ENCODE measurements at regions not wholly inside any gene's neighbourhood (a gene's known extent, or its start where the extent isn't known, plus 50 kb on each side); places are given as distances from the start of the nearest gene placed in this dataset.
"Not testable (repeated sequence)": the region's sequence is repeated elsewhere in the genome, so short reads cannot be mapped to it uniquely, and the experiment has no call there.

GRCh38 chr14:58922201-58922940 is 266.1 kb upstream of the DAAM1 start:
- H3K27me3 Mint-ChIP-seq; H3K4me3 Mint-ChIP-seq; DNase-seq; H3K36me3 Mint-ChIP-seq; H3K27ac Mint-ChIP-seq; ATAC-seq (replicated peaks); H3K4me1 Mint-ChIP-seq; H3K9me3 Mint-ChIP-seq: not testable (repeated sequence)

DNA sequence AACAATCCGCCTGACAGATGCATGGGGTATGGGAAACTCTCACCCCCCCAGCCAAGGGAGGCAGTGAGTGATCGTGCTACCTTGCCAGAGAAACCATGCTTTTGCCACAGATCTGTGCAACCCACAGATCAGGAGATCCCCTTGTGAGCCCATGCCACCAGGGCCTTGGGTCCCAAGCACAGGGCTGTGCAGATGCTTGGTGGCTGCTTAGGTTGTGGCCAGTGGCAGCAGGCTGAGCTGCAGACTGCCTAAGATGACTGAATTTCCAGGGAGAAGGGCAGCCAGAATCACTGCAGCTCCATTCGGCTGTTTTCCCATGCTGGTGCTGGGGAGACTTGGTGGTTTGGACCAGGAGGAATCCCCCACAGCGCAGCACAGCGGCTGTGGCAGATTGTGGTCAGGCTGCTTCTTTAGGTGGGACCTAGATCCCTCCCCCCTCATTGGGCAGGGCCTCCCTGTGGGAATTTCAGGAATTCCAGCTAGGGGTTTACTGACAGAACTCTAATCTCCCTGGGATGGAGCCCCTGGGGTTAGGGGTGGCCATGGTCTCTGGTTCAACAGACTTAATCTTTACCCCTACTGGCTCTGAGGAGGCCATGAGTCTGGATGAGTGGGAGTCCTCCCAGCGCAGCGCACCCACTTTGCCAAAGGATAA is 264.6 kb upstream of the DAAM1 start:
- ATAC-seq (replicated peaks) = no peak
- no peaks in the 10 kb centered on the region for H3K36me3 Mint-ChIP-seq
- H3K4me1 Mint-ChIP-seq = no peaks in the 10 kb centered on the region
- no peaks in the 10 kb centered on the region for H3K9me3 Mint-ChIP-seq
- no peak overlapping the region for H3K4me3 Mint-ChIP-seq
- no peak for DNase-seq
- no peak overlapping the region for H3K27ac Mint-ChIP-seq
- H3K27me3 Mint-ChIP-seq = no peaks in the 10 kb centered on the region

DNA sequence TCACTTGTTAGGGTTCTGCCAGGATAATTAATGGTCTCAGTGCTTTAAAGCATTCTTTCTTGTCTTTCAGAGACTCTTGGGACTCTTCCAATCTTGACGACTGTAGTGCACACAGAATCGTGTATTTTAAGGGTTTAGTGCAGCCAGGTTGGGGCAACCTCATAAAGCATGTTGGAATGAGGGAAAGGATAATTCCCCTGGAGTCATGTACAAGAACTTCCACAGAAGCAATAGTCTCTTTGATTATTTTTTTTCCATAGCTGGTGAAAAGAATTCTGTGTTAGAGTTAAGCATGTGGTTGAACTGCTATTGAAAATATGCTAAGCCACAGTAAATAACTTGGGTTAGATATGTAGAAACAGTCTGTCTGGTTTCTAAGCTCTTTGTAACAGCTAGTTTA is 246.8 kb upstream of the DAAM1 start:
- DNase-seq = no peak
- H3K27me3 Mint-ChIP-seq = no peaks in the 10 kb centered on the region
- H3K27ac Mint-ChIP-seq = no peak overlapping the region
- no peak overlapping the region for H3K4me3 Mint-ChIP-seq
- no peaks in the 10 kb centered on the region for H3K4me1 Mint-ChIP-seq
- ATAC-seq (replicated peaks) = no peak
- H3K36me3 Mint-ChIP-seq = peaks cover under 1 to 3% of the 10 kb centered on the region in 2 donors
- H3K9me3 Mint-ChIP-seq = peaks cover 6 to 7% of the 10 kb centered on the region in 2 donors

GRCh38 chr14:58942516-58942915 is 246.0 kb upstream of the DAAM1 start:
- Mint-ChIP-seq H3K27me3 (no peaks in the 10 kb centered on the region), H3K27ac (no peak overlapping the region), H3K4me3 (no peak overlapping the region), H3K4me1 (no peaks in the 10 kb centered on the region), H3K36me3 (no peaks in the 10 kb centered on the region), H3K9me3 (peaks cover 3 to 4% of the 10 kb centered on the region in 2 donors)
- no peak for ATAC-seq (replicated peaks)
- DNase-seq = no peak

GRCh38 chr14:58944343-58944967 is 244.0 kb upstream of the DAAM1 start:
- ATAC-seq (replicated peaks) = no peak
- H3K27me3 Mint-ChIP-seq = no peaks in the 10 kb centered on the region
- no peak for DNase-seq
- no peak overlapping the region for H3K4me3 Mint-ChIP-seq
- no peaks in the 10 kb centered on the region for H3K4me1 Mint-ChIP-seq
- H3K36me3 Mint-ChIP-seq = no peaks in the 10 kb centered on the region
- peaks cover 0 to 3% of the 10 kb centered on the region in 2 donors for H3K9me3 Mint-ChIP-seq
- H3K27ac Mint-ChIP-seq = no peak overlapping the region

GRCh38 chr14:58944968-58945356 is 243.5 kb upstream of the DAAM1 start:
- ATAC-seq (replicated peaks) (no peak), DNase-seq (no peak)
- Mint-ChIP-seq H3K27me3 (no peaks in the 10 kb centered on the region), H3K4me1 (no peaks in the 10 kb centered on the region), H3K27ac (no peak overlapping the region), H3K9me3 (peaks cover 0 to 1% of the 10 kb centered on the region in 2 donors), H3K4me3 (no peak overlapping the region), H3K36me3 (no peaks in the 10 kb centered on the region)

DNA sequence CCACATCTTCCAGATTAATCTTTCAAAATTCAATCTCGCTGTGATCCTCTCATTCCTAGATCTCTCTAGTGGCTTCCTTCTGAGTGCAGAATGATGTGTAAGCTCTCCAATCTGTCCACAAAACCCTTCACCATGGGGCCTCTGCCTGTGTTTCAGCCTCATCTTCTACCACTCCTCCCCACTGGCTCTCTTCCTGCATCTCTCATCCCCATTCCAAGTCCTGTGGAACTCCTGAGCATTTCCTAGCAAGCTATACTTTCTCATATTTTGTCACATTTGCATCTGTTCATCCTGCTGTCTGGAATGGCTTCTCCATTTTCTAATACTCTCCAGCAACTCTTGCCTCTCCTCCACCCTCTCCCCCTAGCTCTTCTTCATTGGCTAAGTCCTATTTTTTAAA is 242.0 kb upstream of the DAAM1 start:
- Mint-ChIP-seq H3K27ac (no peak overlapping the region), H3K36me3 (no peaks in the 10 kb centered on the region), H3K27me3 (no peaks in the 10 kb centered on the region), H3K4me3 (no peak overlapping the region), H3K4me1 (no peaks in the 10 kb centered on the region), H3K9me3 (no peaks in the 10 kb centered on the region)
- DNase-seq (no peak), ATAC-seq (replicated peaks) (no peak)

- no peak overlapping the region for H3K27ac Mint-ChIP-seq
- no peaks in the 10 kb centered on the region for H3K4me1 Mint-ChIP-seq
- ATAC-seq (replicated peaks) (no peak), DNase-seq (no peak)
- H3K36me3 Mint-ChIP-seq = no peaks in the 10 kb centered on the region
- no peaks in the 10 kb centered on the region for H3K9me3 Mint-ChIP-seq
- no peaks in the 10 kb centered on the region for H3K27me3 Mint-ChIP-seq
- no peak overlapping the region for H3K4me3 Mint-ChIP-seq
Observed at GRCh38 chr14:58947156-58947555, 241.3 kb upstream of the DAAM1 start.

DNA sequence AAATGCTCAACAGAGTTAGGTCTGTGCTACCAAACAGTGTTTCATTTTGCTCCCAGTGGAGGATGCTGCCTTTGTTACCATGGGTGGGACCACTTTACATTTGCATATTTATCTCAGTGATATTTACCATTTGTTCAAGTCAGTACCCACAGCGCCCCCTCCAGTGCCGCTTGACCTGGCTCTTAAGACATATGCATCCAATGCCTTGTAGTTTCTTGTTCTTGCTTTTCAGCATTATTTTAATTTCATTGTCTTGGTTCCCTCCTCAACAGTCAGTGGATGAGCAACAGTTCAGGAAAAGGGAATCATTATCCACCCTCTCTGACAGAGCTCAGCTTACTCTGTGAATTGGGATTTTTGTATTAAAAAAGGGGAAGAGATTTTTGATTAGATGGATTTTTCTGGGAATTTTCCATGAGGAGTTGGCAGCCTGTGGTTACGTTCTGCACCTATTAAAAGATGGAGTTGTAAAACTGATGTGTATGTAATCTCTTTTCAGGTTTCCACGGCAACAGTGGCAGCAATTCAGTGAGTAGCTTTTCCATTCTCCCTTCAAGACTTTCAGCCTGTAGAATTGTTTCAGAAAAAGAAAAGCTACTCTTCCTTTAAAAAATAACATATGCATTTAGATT is 240.5 kb upstream of the DAAM1 start:
- no peak for ATAC-seq (replicated peaks)
- H3K4me1 Mint-ChIP-seq = no peaks in the 10 kb centered on the region
- no peak overlapping the region for H3K4me3 Mint-ChIP-seq
- no peaks in the 10 kb centered on the region for H3K36me3 Mint-ChIP-seq
- no peak for DNase-seq
- no peaks in the 10 kb centered on the region for H3K9me3 Mint-ChIP-seq
- no peaks in the 10 kb centered on the region for H3K27me3 Mint-ChIP-seq
- H3K27ac Mint-ChIP-seq = no peak overlapping the region

DNA sequence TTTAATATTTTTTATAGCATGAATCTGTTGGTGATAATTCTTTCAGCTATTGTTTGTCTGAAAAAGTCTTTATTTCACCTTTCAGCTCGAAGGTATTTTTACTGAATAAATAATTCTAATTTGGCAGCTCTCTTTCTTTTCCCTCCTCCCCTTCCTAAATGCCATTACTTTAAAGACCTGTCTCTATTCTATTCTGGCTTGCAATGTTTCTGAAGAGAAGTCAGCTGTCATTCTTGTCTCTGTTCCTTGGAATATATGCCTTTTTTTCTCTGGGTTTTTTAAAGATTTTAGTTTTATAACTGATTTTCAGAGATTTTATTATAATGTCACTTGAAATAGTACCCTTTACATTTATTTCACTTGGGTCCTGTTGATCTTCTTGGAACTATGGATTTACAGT is 237.9 kb upstream of the DAAM1 start:
- H3K27me3 Mint-ChIP-seq = peaks cover 0 to 8% of the 10 kb centered on the region in 2 donors
- no peak for DNase-seq

DNA sequence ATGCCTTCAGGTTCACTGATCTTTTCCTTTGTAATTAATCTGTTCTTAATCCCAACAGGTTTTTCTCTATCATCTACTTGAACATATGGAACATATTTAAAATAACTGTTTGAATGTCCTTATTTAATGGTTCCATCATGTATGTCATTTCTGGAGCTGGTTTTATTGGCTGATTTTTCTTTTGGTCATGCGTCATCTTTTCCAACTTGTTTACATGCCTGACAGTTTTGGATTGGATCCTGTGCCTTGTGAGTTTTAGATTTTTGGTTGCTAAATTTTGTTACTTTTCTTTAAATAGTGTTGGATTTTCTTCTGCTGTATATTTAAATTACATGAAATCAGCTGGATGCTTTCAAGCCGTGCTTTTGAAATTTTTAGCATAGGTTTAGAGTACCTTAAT is 237.3 kb upstream of the DAAM1 start:
- peaks cover 0 to 8% of the 10 kb centered on the region in 2 donors for H3K27me3 Mint-ChIP-seq
- DNase-seq (no peak), ATAC-seq (replicated peaks) (no peak)
- H3K9me3 Mint-ChIP-seq = no peaks in the 10 kb centered on the region
- no peak overlapping the region for H3K4me3 Mint-ChIP-seq
- no peak overlapping the region for H3K27ac Mint-ChIP-seq
- H3K36me3 Mint-ChIP-seq = no peaks in the 10 kb centered on the region
- H3K4me1 Mint-ChIP-seq = peaks cover 0 to 9% of the 10 kb centered on the region in 2 donors

More for the DNA sequence above, 237.9 kb upstream of the DAAM1 start:
- peaks cover 0 to 4% of the 10 kb centered on the region in 2 donors for H3K4me1 Mint-ChIP-seq
- H3K27ac Mint-ChIP-seq = no peak overlapping the region
- no peak for ATAC-seq (replicated peaks)
- H3K36me3 Mint-ChIP-seq = no peaks in the 10 kb centered on the region
- no peaks in the 10 kb centered on the region for H3K9me3 Mint-ChIP-seq
- no peak overlapping the region for H3K4me3 Mint-ChIP-seq

DNA sequence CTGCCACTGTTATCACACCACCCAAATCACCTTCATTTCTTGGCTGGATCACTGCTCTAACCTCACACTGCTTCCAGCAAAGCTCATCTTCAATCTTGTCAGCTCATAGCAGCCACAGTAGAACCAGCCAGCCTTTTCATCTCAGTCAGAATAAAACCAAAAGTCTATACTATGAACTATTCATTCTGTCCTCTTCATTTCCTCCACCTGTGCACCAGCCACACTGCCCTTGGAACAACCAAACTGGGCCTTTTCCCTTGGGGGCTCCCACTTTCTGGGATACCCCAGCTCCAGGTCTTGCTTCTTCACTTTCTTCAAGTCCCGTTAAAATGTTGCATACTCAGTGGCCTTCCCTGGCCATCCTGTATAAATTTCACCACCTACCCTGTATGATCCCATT is 234.4 kb upstream of the DAAM1 start:
- no peak for ATAC-seq (replicated peaks)
- no peak overlapping the region for H3K27ac Mint-ChIP-seq
- peaks cover 0 to 8% of the 10 kb centered on the region in 2 donors for H3K27me3 Mint-ChIP-seq
- H3K4me1 Mint-ChIP-seq = peaks cover 3 to 14% of the 10 kb centered on the region in 2 donors
- no peaks in the 10 kb centered on the region for H3K36me3 Mint-ChIP-seq
- DNase-seq = no peak
- H3K9me3 Mint-ChIP-seq = peaks cover 0 to 6% of the 10 kb centered on the region in 2 donors
- H3K4me3 Mint-ChIP-seq = no peak overlapping the region

DNA sequence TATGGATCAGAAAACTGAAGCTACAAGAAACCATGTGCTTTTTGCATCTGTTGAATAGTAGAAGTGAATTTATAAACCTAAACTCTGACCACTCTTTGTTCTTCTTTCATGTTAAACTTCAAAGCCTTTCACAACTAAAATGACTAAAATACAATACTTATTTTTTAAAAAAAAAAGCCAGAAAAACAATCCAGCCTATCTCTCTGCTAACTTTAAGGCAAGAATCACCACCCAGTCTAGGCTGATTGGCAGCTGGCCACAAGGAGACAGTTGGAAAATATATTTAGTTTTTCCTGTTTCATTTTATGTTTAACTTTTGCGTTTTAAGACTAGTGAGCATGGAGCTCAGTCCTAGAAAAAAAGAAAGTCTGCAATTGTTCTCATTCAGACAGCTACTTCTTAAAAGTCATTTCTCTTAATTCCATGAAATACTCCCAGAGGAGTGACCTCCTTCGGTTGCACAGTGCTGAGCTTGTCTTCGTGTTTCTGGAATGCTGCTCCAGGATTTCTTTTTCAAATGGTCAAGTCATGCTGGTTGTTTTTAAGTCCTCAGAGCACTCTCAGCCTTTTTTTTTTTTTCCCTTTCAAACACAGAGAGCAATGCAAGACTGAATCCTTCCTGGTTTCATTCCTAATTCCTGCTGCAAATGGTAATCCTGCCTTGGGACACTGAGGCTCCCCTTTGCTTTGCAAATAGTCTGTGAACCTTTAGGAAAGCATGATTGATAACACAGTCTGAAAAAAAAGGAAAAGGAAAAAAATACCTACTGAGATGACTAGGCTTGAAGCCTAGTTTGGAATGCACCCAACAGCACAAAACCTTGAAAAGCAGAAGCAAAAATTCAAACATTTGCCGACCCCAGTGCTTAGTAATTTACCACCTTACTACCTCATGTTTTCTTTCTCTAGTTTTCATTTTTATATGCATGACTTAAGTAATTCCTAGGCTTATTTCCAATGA is 233.3 kb upstream of the DAAM1 start:
- Mint-ChIP-seq H3K4me3 (no peak overlapping the region), H3K36me3 (no peaks in the 10 kb centered on the region), H3K9me3 (peaks cover 0 to 6% of the 10 kb centered on the region in 2 donors), H3K4me1 (peaks cover 3 to 14% of the 10 kb centered on the region in 2 donors), H3K27ac (no peak overlapping the region), H3K27me3 (peaks cover 0 to 8% of the 10 kb centered on the region in 2 donors)
- ATAC-seq (replicated peaks) (peak; percentile 63 to 76), DNase-seq (no peak)
